Astrocyte (in vitro differentiated cells and primary cell): ENCODE measurements at regions not wholly inside any gene's neighbourhood (a gene's known extent, or its start where the extent isn't known, plus 50 kb on each side); places are given as distances from the start of the nearest gene placed in this dataset.

Experiments
- DNase-seq: peaks from one replicate; pipeline ENCODE4 v3.0.0-alpha.2; 2010; ENCODE audit warnings: low read depth
- FAIRE-seq: peaks from 2 replicates; lab custom pipeline; 2011; peaks lifted over from hg19 to GRCh38; lab: Jason Lieb, UNC
- H2AFZ ChIP-seq: 2 replicates; pipeline ENCODE4 v1.6.0; 2012; ENCODE audit warnings: low read depth, low read length, inconsistent platforms
- H3K27ac ChIP-seq: 2 replicates; pipeline ENCODE4 v1.5.1; 2011; ENCODE audit warnings: low read depth, low read length, inconsistent platforms
- H3K27me3 ChIP-seq: 2 replicates; pipeline ENCODE4 v1.6.0; 2011; ENCODE audit warnings: low read length, inconsistent platforms; ENCODE audit not compliant: insufficient read depth
- H3K36me3 ChIP-seq: 2 replicates; pipeline ENCODE4 v1.5.1; 2011; ENCODE audit warnings: low read length, inconsistent platforms; ENCODE audit not compliant: insufficient read depth
- H3K4me1 ChIP-seq: 2 replicates; pipeline ENCODE4 v1.5.1; 2011; ENCODE audit warnings: low read length, inconsistent platforms; ENCODE audit not compliant: insufficient read depth
- H3K4me2 ChIP-seq: 2 replicates; pipeline ENCODE4 v1.6.0; 2012; ENCODE audit warnings: low read length, inconsistent platforms
- H3K4me3 ChIP-seq: 2 replicates; pipeline ENCODE4 v1.5.1; 2011; ENCODE audit warnings: low read depth, mild to moderate bottlenecking, low read length, inconsistent platforms; ENCODE audit not compliant: insufficient read depth
- H3K79me2 ChIP-seq: 2 replicates; pipeline ENCODE4 v1.6.0; 2012; ENCODE audit warnings: mild to moderate bottlenecking, low read length, inconsistent platforms; ENCODE audit not compliant: insufficient read depth
- H3K9ac ChIP-seq: 2 replicates; pipeline ENCODE4 v1.6.0; 2012; ENCODE audit warnings: mild to moderate bottlenecking, low read length, inconsistent platforms
- H3K9me3 ChIP-seq: 2 replicates; pipeline ENCODE4 v1.5.1; 2012; ENCODE audit warnings: low read depth, mild to moderate bottlenecking, low read length, inconsistent platforms; ENCODE audit not compliant: insufficient read depth
- H4K20me1 ChIP-seq: 2 replicates; pipeline ENCODE4 v1.6.0; 2012; ENCODE audit warnings: low read length, inconsistent platforms; ENCODE audit not compliant: insufficient read depth
- H3K27ac Mint-ChIP-seq: one replicate; pipeline ENCODE4 v1.8.0; 2021; ENCODE audit warnings: mild to moderate bottlenecking, mixed read lengths; ENCODE audit not compliant: unreplicated experiment
- H3K27me3 Mint-ChIP-seq: one replicate; pipeline ENCODE4 v1.8.0; 2021; ENCODE audit warnings: low read depth, mixed read lengths; ENCODE audit not compliant: unreplicated experiment
- H3K36me3 Mint-ChIP-seq: one replicate; pipeline ENCODE4 v1.8.0; 2021; ENCODE audit warnings: low read depth, mixed read lengths; ENCODE audit not compliant: unreplicated experiment
- H3K4me1 Mint-ChIP-seq: one replicate; pipeline ENCODE4 v1.8.0; 2021; ENCODE audit warnings: low read depth, mixed read lengths; ENCODE audit not compliant: unreplicated experiment
- H3K4me3 Mint-ChIP-seq: one replicate; pipeline ENCODE4 v1.8.0; 2021; ENCODE audit warnings: mild to moderate bottlenecking, moderate library complexity, mixed read lengths; ENCODE audit not compliant: unreplicated experiment
- H3K9me3 Mint-ChIP-seq: one replicate; pipeline ENCODE4 v1.8.0; 2021; ENCODE audit warnings: mild to moderate bottlenecking, mixed read lengths; ENCODE audit not compliant: unreplicated experiment
- EZH2 ChIP-seq: IDR thresholded peaks from 2 replicates; pipeline ENCODE4 v1.6.1; 2012; ENCODE audit warnings: mild to moderate bottlenecking, low read length, inconsistent platforms; ENCODE audit not compliant: insufficient read depth
- TF ChIP-seq, protein P1 (sequence below): IDR thresholded peaks from 2 replicates; pipeline ENCODE4 v1.5.1; 2011; ENCODE audit warnings: low read depth, mild to moderate bottlenecking, inconsistent platforms, low read length, moderate library complexity; ENCODE audit not compliant: insufficient read depth

DNA sequence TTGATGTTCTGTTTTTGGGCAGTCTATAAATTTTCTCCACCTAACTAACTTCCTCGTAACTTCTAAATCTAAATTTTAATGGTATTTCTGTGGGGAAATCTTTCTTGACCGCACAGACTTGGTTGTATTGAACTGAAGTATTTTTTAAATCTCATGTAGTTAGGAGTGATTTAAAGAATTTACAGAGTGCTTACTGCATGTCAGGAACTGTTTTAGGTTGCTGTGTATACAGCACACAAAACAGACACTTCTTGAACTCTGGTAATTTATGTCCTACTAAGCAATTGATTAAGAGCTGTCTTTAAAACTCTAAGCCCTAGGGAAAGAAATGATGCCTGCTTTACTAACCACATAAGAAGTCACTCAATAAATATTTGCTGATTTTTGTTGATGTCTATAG lies 1350.2 kb downstream of the ZPLD1 start:
- no peaks in the 10 kb centered on the region for H3K36me3 ChIP-seq

DNA sequence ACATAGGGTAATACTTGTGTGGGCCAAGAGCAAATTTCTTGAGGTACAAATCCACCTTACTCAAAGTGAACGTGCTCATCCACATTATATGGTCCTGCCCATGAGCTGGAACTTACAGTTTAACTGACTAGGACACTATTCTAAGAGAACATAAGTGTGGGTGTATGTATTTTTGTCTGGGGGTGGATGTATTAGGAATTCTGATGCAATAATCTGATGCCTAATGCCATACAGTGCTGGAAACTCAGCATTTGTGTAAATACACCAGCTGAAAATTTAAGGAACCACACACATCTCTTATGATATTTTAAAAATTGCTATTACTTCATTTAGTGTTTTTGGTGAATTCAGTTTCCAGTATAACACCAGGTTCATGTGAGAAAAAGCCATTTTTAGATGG lies 1350.7 kb downstream of the ZPLD1 start:
- Mint-ChIP-seq H3K27me3 (no peaks in the 10 kb centered on the region), H3K27ac (no peak overlapping the region), H3K4me1 (peaks cover 2% of the 10 kb centered on the region), H3K36me3 (no peaks in the 10 kb centered on the region), H3K9me3 (no peaks in the 10 kb centered on the region), H3K4me3 (no peak overlapping the region)
- FAIRE-seq (no peak), DNase-seq (no peak)
- no peaks in the 10 kb centered on the region for H3K9me3 ChIP-seq
- no peak overlapping the region for H2AFZ ChIP-seq
- no peak overlapping the region for H3K9ac ChIP-seq
- no peaks in the 10 kb centered on the region for H3K27me3 ChIP-seq
- H3K4me2 ChIP-seq = no peak overlapping the region
- no peak overlapping the region for H3K4me3 ChIP-seq
- no peaks in the 10 kb centered on the region for H3K4me1 ChIP-seq
- H3K79me2 ChIP-seq = no peaks in the 10 kb centered on the region
- TF ChIP-seq EZH2 = no peak
- TF ChIP-seq, protein P1, sequence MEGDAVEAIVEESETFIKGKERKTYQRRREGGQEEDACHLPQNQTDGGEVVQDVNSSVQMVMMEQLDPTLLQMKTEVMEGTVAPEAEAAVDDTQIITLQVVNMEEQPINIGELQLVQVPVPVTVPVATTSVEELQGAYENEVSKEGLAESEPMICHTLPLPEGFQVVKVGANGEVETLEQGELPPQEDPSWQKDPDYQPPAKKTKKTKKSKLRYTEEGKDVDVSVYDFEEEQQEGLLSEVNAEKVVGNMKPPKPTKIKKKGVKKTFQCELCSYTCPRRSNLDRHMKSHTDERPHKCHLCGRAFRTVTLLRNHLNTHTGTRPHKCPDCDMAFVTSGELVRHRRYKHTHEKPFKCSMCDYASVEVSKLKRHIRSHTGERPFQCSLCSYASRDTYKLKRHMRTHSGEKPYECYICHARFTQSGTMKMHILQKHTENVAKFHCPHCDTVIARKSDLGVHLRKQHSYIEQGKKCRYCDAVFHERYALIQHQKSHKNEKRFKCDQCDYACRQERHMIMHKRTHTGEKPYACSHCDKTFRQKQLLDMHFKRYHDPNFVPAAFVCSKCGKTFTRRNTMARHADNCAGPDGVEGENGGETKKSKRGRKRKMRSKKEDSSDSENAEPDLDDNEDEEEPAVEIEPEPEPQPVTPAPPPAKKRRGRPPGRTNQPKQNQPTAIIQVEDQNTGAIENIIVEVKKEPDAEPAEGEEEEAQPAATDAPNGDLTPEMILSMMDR = no peak
- no peaks in the 10 kb centered on the region for H3K36me3 ChIP-seq
- no peaks in the 10 kb centered on the region for H4K20me1 ChIP-seq
- no peak overlapping the region for H3K27ac ChIP-seq

More for the DNA sequence above, 1350.2 kb downstream of the ZPLD1 start:
- H3K4me3 Mint-ChIP-seq = no peak overlapping the region
- peaks cover 2% of the 10 kb centered on the region for H3K4me1 Mint-ChIP-seq
- H3K4me1 ChIP-seq = no peaks in the 10 kb centered on the region
- H4K20me1 ChIP-seq = no peaks in the 10 kb centered on the region
- DNase-seq (no peak), FAIRE-seq (peak; percentile 26)
- no peak for TF ChIP-seq EZH2
- TF ChIP-seq, protein P1 = no peak
- H3K9me3 Mint-ChIP-seq = no peaks in the 10 kb centered on the region
- H3K27me3 Mint-ChIP-seq = no peaks in the 10 kb centered on the region
- H3K79me2 ChIP-seq = no peaks in the 10 kb centered on the region
- H2AFZ ChIP-seq = no peak overlapping the region
- no peak overlapping the region for H3K27ac ChIP-seq
- H3K4me2 ChIP-seq = no peak overlapping the region
- H3K9me3 ChIP-seq = no peaks in the 10 kb centered on the region
- no peak overlapping the region for H3K27ac Mint-ChIP-seq
- H3K9ac ChIP-seq = no peak overlapping the region
- no peak overlapping the region for H3K4me3 ChIP-seq
- H3K36me3 Mint-ChIP-seq = no peaks in the 10 kb centered on the region
- no peaks in the 10 kb centered on the region for H3K27me3 ChIP-seq

DNA sequence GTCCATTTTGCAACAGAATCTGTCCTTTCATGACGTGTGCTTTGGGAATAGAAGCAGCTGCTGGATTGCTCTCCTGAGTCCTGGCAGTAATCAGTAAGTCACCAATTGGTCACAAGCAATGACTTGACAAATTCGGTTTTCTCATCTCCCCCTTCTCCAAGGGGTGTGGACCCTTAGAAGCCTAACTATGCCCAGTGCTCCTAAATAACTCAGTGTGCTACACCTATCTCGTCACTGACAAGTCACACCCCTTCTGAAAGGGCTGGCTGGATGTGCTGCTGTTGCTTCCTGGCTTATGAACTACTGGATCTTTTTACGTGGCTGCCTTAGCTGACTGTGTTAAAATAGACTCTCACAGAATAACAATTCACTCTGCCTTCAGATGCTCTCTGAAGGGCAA lies 1351.5 kb downstream of the ZPLD1 start:
- Histone ChIP-seq H3K4me1 (no peaks in the 10 kb centered on the region), H3K4me3 (no peak overlapping the region), H3K79me2 (no peaks in the 10 kb centered on the region), H3K9ac (no peak overlapping the region), H2AFZ (no peak overlapping the region), H4K20me1 (no peaks in the 10 kb centered on the region), H3K9me3 (no peaks in the 10 kb centered on the region), H3K4me2 (no peak overlapping the region), H3K36me3 (no peaks in the 10 kb centered on the region), H3K27me3 (no peaks in the 10 kb centered on the region), H3K27ac (no peak overlapping the region)
- no peaks in the 10 kb centered on the region for H3K9me3 Mint-ChIP-seq
- no peak for DNase-seq
- TF ChIP-seq, protein P1 = no peak
- no peak for TF ChIP-seq EZH2
- H3K27ac Mint-ChIP-seq = no peak overlapping the region
- FAIRE-seq = no peak
- H3K27me3 Mint-ChIP-seq = no peaks in the 10 kb centered on the region
- peaks cover 2% of the 10 kb centered on the region for H3K4me1 Mint-ChIP-seq
- no peak overlapping the region for H3K4me3 Mint-ChIP-seq
- H3K36me3 Mint-ChIP-seq = no peaks in the 10 kb centered on the region
